HEK293T (cell line): ENCODE measurements at regions not wholly inside any gene's neighbourhood (a gene's known extent, or its start where the extent isn't known, plus 50 kb on each side); places are given as distances from the start of the nearest gene placed in this dataset.

Experiments
- FOXM1 ChIP-seq: fragments of 450-650 bp; IDR thresholded peaks from 2 replicates; pipeline ENCODE4 v1.6.1; 2017; ENCODE audit warnings: mild to moderate bottlenecking, borderline replicate concordance
- PKNOX1 ChIP-seq: fragments of 450-650 bp; IDR thresholded peaks from 2 replicates; pipeline ENCODE4 v1.6.1; 2016
- SP1 ChIP-seq: fragments of 450-650 bp; IDR thresholded peaks from 2 replicates; pipeline ENCODE4 v1.6.1; 2017

- TF ChIP-seq PKNOX1 (no peak), SP1 (no peak), FOXM1 (no peak)
Observed at GRCh38 chr1:61533546-61533945, 191.4 kb downstream of the TM2D1 start.
